CD14-positive monocyte (primary cell): ENCODE measurements at regions not wholly inside any gene's neighbourhood (a gene's known extent, or its start where the extent isn't known, plus 50 kb on each side); places are given as distances from the start of the nearest gene placed in this dataset.

Experiments used
- DNase-seq, 3 donors: peaks; one replicate each; pipeline ENCODE4 v3.0.0-alpha.2; 2011 to 2022
- H2AFZ ChIP-seq: 2 replicates; pipeline ENCODE4 v1.6.0; 2012; ENCODE audit warnings: mild to moderate bottlenecking, low read depth, low read length, inconsistent platforms; ENCODE audit not compliant: insufficient read depth, poor library complexity, severe bottlenecking
- H3K27ac ChIP-seq, 2 donors: 1 replicate in 1 of 2; 2 replicates in 1 of 2; pipeline ENCODE4 v1.5.1; 2012 to 2013; ENCODE audit warnings: low read length in 2 of 2, control low read depth in 1 of 2, inconsistent platforms in 1 of 2, low read depth in 1 of 2, mild to moderate bottlenecking in 1 of 2
- H3K27me3 ChIP-seq, 2 donors: one replicate each; pipeline versions ENCODE4 v1.6.0 to v1.6.1; 2011 to 2013; ENCODE audit warnings: low read length in 2 of 2; ENCODE audit not compliant: control insufficient read depth in 2 of 2, insufficient read depth in 2 of 2
- H3K36me3 ChIP-seq, 2 donors: replicated peaks in 1 of 2; 1 replicate in 1 of 2; 2 replicates in 1 of 2; pipeline versions ENCODE4 v1.5.1 to v1.6.1; 2012 to 2013; ENCODE audit warnings: low read length in 2 of 2, control low read depth in 1 of 2, inconsistent platforms in 1 of 2, mild to moderate bottlenecking in 1 of 2; ENCODE audit not compliant: insufficient read depth in 2 of 2, control insufficient read depth in 1 of 2
- H3K4me1 ChIP-seq, 2 donors: 1 replicate in 1 of 2; 2 replicates in 1 of 2; pipeline versions ENCODE4 v1.5.1 to v1.6.1; 2012 to 2013; ENCODE audit warnings: low read length in 2 of 2, control low read depth in 1 of 2, inconsistent platforms in 1 of 2, mild to moderate bottlenecking in 1 of 2, moderate library complexity in 1 of 2; ENCODE audit not compliant: insufficient read depth in 2 of 2, control insufficient read depth in 1 of 2
- H3K4me2 ChIP-seq: replicated peaks from 2 replicates; pipeline ENCODE3; 2012; ENCODE audit warnings: low read length, moderate library complexity, mild to moderate bottlenecking; ENCODE audit not compliant: poor library complexity, severe bottlenecking; ENCODE audit errors: extremely low read depth
- H3K4me3 ChIP-seq, 3 experiments: fragments of 200-600 bp in 1 of 3; sonication (generic) in 1 of 3; replicated peaks in 1 of 3; 1 replicate in 2 of 3; 2 replicates in 1 of 3; pipeline ENCODE4 v1.5.1; 2011 to 2013; ENCODE audit warnings: low read length in 3 of 3, mild to moderate bottlenecking in 3 of 3, control low read depth in 2 of 3, low read depth in 2 of 3, inconsistent platforms in 1 of 3, moderate library complexity in 1 of 3
- H3K79me2 ChIP-seq: 2 replicates; pipeline ENCODE4 v1.6.0; 2012; ENCODE audit warnings: mild to moderate bottlenecking, control low read depth, inconsistent platforms, low read length, moderate library complexity; ENCODE audit not compliant: insufficient read depth
- H3K9ac ChIP-seq: 2 replicates; pipeline ENCODE4 v1.6.0; 2017; ENCODE audit warnings: low read length, mild to moderate bottlenecking; ENCODE audit not compliant: insufficient read depth, poor library complexity, severe bottlenecking
- H3K9me3 ChIP-seq, 2 donors: replicated peaks in 1 of 2; 1 replicate in 1 of 2; 2 replicates in 1 of 2; pipeline versions ENCODE4 v1.5.1 to v1.6.1; 2012 to 2013; ENCODE audit warnings: low read length in 2 of 2, control low read depth in 1 of 2; ENCODE audit not compliant: control insufficient read depth in 1 of 2, insufficient read depth in 1 of 2
- H4K20me1 ChIP-seq: 2 replicates; pipeline ENCODE4 v1.6.0; 2012; ENCODE audit warnings: mild to moderate bottlenecking, low read length, control low read depth, moderate library complexity; ENCODE audit not compliant: insufficient read depth
- H3K27ac Mint-ChIP-seq, 7 donors: one replicate each; pipeline ENCODE4 v1.8.0; 2020; ENCODE audit warnings: mild to moderate bottlenecking in 7 of 7, mixed read lengths in 7 of 7, moderate library complexity in 6 of 7, inconsistent platforms in 2 of 7
- H3K27me3 Mint-ChIP-seq, 3 donors: one replicate each; pipeline ENCODE4 v1.8.0; 2021 to 2022; ENCODE audit warnings: low read depth in 3 of 3, mild to moderate bottlenecking in 3 of 3, mixed read lengths in 3 of 3, moderate library complexity in 3 of 3, inconsistent platforms in 1 of 3
- H3K36me3 Mint-ChIP-seq, 2 donors: one replicate each; pipeline ENCODE4 v1.8.0; 2020; ENCODE audit warnings: mixed read lengths in 2 of 2, inconsistent platforms in 1 of 2, mild to moderate bottlenecking in 1 of 2
- H3K4me1 Mint-ChIP-seq: one replicate; pipeline ENCODE4 v1.8.0; 2020; ENCODE audit warnings: mild to moderate bottlenecking, mixed read lengths
- H3K4me3 Mint-ChIP-seq, 2 donors: one replicate each; pipeline ENCODE4 v1.8.0; 2020; ENCODE audit warnings: mild to moderate bottlenecking in 2 of 2, mixed read lengths in 2 of 2, moderate library complexity in 1 of 2
- H3K9me3 Mint-ChIP-seq, 7 donors: one replicate each; pipeline ENCODE4 v1.8.0; 2020 to 2022; ENCODE audit warnings: mixed read lengths in 7 of 7, mild to moderate bottlenecking in 6 of 7, moderate library complexity in 6 of 7, inconsistent platforms in 2 of 7
- WGBS: methylation state at CpG from one replicate; pipeline ENCODE4 v1.1.5; 2013; ENCODE audit warnings: missing lambda C conversion rate; ENCODE audit not compliant: insufficient coverage; 5-methylcytosine and 5-hydroxymethylcytosine counted together
- intact Hi-C, 2 donors: fragments of 100-400 bp; cut with micrococcal nuclease; formaldehyde crosslinking; loops; one replicate each; pipeline versions ENCODE4 v1.15.0 to v1.15.1; 2023
- TF ChIP-seq, protein P1 (sequence below): fragments of 200-600 bp; IDR thresholded peaks from one replicate; pipeline ENCODE4 v1.8.0; 2022; ENCODE audit warnings: antibody characterized with exemption, mild to moderate bottlenecking

DNA sequence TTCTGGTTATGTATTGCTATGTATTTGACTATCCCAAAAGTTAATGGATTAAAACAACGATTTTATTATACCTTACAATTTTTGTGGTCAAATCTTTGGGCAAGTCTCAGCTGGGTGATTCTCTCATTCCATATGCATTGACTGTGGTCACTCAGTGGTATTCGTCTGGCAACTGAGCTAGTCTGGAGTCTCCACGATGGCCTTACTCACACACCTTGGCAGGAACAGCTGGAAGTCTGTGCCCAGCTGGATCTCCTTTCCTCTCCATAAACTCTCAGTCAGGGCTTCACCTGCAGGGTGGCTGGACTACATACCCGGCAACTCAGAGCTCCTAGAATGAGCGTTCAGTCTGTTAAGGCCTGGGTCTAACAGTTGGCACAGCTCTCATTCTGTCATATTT is 141.1 kb upstream of the WDFY3 start:
- H3K4me3 Mint-ChIP-seq, result no peak overlapping the region

DNA sequence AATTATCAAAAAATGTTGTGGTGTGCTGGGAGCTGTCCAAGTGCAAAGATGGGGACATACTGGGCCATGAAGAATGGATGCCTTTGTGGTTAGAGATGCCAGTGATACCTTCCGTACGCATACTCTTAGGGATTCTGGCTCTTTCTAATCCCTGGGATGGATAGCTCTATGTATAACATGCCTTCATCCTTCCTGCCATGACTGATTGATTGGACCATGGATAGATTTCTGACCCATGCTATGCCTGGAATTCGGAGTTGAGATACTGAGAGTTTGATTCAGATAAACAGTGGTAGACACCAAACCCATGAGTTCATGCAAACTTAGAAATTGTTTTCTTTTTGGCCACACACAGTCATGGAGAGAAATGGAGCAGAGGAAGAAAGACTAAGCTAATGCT is 147.2 kb upstream of the WDFY3 start:
- H2AFZ ChIP-seq, result no peak overlapping the region
- no peaks in the 10 kb centered on the region for H3K79me2 ChIP-seq
- DNase-seq, result no peak
- H3K9ac ChIP-seq, result no peak overlapping the region
- WGBS, result 100% methylated on average over 1 of the region's 3 CpGs
- no peaks in the 10 kb centered on the region for H3K4me1 ChIP-seq
- no peak overlapping the region for H3K27ac Mint-ChIP-seq
- H3K36me3 ChIP-seq, result no peaks in the 10 kb centered on the region
- intact Hi-C loops, result no loop called here
- H3K4me3 Mint-ChIP-seq, result no peak overlapping the region
- no peaks in the 10 kb centered on the region for H3K36me3 Mint-ChIP-seq
- peaks cover 6 to 7% of the 10 kb centered on the region in 2 donors for H3K9me3 ChIP-seq
- TF ChIP-seq, protein P1, sequence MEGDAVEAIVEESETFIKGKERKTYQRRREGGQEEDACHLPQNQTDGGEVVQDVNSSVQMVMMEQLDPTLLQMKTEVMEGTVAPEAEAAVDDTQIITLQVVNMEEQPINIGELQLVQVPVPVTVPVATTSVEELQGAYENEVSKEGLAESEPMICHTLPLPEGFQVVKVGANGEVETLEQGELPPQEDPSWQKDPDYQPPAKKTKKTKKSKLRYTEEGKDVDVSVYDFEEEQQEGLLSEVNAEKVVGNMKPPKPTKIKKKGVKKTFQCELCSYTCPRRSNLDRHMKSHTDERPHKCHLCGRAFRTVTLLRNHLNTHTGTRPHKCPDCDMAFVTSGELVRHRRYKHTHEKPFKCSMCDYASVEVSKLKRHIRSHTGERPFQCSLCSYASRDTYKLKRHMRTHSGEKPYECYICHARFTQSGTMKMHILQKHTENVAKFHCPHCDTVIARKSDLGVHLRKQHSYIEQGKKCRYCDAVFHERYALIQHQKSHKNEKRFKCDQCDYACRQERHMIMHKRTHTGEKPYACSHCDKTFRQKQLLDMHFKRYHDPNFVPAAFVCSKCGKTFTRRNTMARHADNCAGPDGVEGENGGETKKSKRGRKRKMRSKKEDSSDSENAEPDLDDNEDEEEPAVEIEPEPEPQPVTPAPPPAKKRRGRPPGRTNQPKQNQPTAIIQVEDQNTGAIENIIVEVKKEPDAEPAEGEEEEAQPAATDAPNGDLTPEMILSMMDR, result no peak
- H3K27me3 ChIP-seq, result no peaks in the 10 kb centered on the region
- no peak overlapping the region for H3K4me2 ChIP-seq
- peaks cover 0 to 11% (median 5%) of the 10 kb centered on the region in 7 donors for H3K9me3 Mint-ChIP-seq
- H4K20me1 ChIP-seq, result no peaks in the 10 kb centered on the region
- H3K27ac ChIP-seq, result no peak overlapping the region
- peaks cover 0 to 3% (median 1%) of the 10 kb centered on the region in 3 donors for H3K27me3 Mint-ChIP-seq
- H3K4me3 ChIP-seq, result no peak overlapping the region
- no peaks in the 10 kb centered on the region for H3K4me1 Mint-ChIP-seq

More for the DNA sequence above, 141.1 kb upstream of the WDFY3 start:
- WGBS, result 92% methylated on average over 3 of the region's 5 CpGs
- no peak overlapping the region for H2AFZ ChIP-seq
- H3K27me3 ChIP-seq, result no peaks in the 10 kb centered on the region
- H3K27ac ChIP-seq, result no peak overlapping the region
- Mint-ChIP-seq H3K27me3 (peaks cover 1 to 3% (median 2%) of the 10 kb centered on the region in 3 donors), H3K27ac (no peak overlapping the region), H3K36me3 (no peaks in the 10 kb centered on the region), H3K9me3 (peaks cover 0 to 7% (median 2%) of the 10 kb centered on the region in 7 donors), H3K4me1 (no peaks in the 10 kb centered on the region)
- H3K79me2 ChIP-seq, result no peaks in the 10 kb centered on the region
- no peak for DNase-seq
- intact Hi-C loops, result no loop called here
- H3K4me3 ChIP-seq, result no peak overlapping the region
- H3K4me2 ChIP-seq, result no peak overlapping the region
- no peaks in the 10 kb centered on the region for H4K20me1 ChIP-seq
- H3K4me1 ChIP-seq, result no peaks in the 10 kb centered on the region
- H3K36me3 ChIP-seq, result no peaks in the 10 kb centered on the region
- no peak overlapping the region for H3K9ac ChIP-seq
- no peaks in the 10 kb centered on the region for H3K9me3 ChIP-seq
- TF ChIP-seq, protein P1, result no peak
